Chondrocyte (in vitro differentiated cells): ENCODE measurements at regions not wholly inside any gene's neighbourhood (a gene's known extent, or its start where the extent isn't known, plus 50 kb on each side); places are given as distances from the start of the nearest gene placed in this dataset.
"Not testable (repeated sequence)": the region's sequence is repeated elsewhere in the genome, so short reads cannot be mapped to it uniquely, and the experiment has no call there.

ENCODE experiments used
- DNase-seq: peaks from one replicate; pipeline ENCODE4 v3.0.0; 2021; ENCODE audit warnings: mixed read lengths, low spot score
- H3K27ac Mint-ChIP-seq: one replicate; pipeline ENCODE4 v1.8.0; 2021; ENCODE audit warnings: mild to moderate bottlenecking, moderate library complexity, mixed read lengths; ENCODE audit not compliant: unreplicated experiment
- H3K27me3 Mint-ChIP-seq: 2 replicates; pipeline ENCODE4 v1.8.0; 2021; ENCODE audit warnings: low read depth, mixed read lengths
- H3K36me3 Mint-ChIP-seq: 2 replicates; pipeline ENCODE4 v1.8.0; 2021; ENCODE audit warnings: low read depth, mixed read lengths
- H3K4me1 Mint-ChIP-seq: 2 replicates; pipeline ENCODE4 v1.8.0; 2021; ENCODE audit warnings: low read depth, mild to moderate bottlenecking, mixed read lengths
- H3K4me3 Mint-ChIP-seq: one replicate; pipeline ENCODE4 v1.8.0; 2021; ENCODE audit warnings: mild to moderate bottlenecking, moderate library complexity, mixed read lengths; ENCODE audit not compliant: unreplicated experiment
- H3K9me3 Mint-ChIP-seq: 2 replicates; pipeline ENCODE4 v1.8.0; 2021; ENCODE audit warnings: low read depth, mixed read lengths
- TF ChIP-seq, protein P1 (sequence below): fragments of 200-600 bp; sonication (generic); IDR thresholded peaks from 2 replicates; pipeline ENCODE4 v1.5.0; 2021; ENCODE audit warnings: antibody characterized with exemption, mild to moderate bottlenecking, moderate library complexity

GRCh38 chr4:127501103-127501502 is 131.7 kb upstream of the INTU start:
- Mint-ChIP-seq H3K27me3 (no peaks in the 10 kb centered on the region), H3K9me3 (no peaks in the 10 kb centered on the region), H3K27ac (no peak overlapping the region), H3K4me3 (no peak overlapping the region), H3K36me3 (no peaks in the 10 kb centered on the region), H3K4me1 (peaks cover 36% of the 10 kb centered on the region)
- TF ChIP-seq, protein P1, sequence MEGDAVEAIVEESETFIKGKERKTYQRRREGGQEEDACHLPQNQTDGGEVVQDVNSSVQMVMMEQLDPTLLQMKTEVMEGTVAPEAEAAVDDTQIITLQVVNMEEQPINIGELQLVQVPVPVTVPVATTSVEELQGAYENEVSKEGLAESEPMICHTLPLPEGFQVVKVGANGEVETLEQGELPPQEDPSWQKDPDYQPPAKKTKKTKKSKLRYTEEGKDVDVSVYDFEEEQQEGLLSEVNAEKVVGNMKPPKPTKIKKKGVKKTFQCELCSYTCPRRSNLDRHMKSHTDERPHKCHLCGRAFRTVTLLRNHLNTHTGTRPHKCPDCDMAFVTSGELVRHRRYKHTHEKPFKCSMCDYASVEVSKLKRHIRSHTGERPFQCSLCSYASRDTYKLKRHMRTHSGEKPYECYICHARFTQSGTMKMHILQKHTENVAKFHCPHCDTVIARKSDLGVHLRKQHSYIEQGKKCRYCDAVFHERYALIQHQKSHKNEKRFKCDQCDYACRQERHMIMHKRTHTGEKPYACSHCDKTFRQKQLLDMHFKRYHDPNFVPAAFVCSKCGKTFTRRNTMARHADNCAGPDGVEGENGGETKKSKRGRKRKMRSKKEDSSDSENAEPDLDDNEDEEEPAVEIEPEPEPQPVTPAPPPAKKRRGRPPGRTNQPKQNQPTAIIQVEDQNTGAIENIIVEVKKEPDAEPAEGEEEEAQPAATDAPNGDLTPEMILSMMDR, result no peak
- no peak for DNase-seq

- no peaks in the 10 kb centered on the region for H3K9me3 Mint-ChIP-seq
- no peak overlapping the region for H3K27ac Mint-ChIP-seq
- no peak overlapping the region for H3K4me3 Mint-ChIP-seq
- DNase-seq, result no peak
- TF ChIP-seq, protein P1, result no peak
- no peaks in the 10 kb centered on the region for H3K27me3 Mint-ChIP-seq
- H3K4me1 Mint-ChIP-seq, result peaks cover 36% of the 10 kb centered on the region
- no peaks in the 10 kb centered on the region for H3K36me3 Mint-ChIP-seq
These were observed 129.6 kb upstream of the INTU start for GRCh38 chr4:127503111-127503510.

DNA sequence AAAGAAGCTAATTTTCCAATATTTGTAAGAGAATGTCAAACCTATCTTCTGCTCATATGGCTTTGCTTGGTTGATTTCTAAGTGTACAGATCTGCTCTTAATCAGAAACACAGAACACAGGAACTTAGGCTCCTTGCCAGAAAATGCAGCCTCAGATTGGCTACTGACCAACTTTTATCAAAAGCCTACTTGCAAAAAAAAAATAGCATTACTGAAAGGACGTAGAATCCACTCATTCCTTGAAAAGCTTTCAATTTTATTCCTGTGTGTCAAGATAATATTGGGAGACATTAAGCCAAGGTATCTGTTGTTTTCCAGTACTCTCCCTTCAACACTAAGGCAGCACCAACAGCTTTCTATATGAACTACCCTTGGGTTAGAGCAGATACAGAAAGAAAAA is 127.6 kb upstream of the INTU start:
- DNase-seq, result no peak
- Mint-ChIP-seq H3K9me3 (no peaks in the 10 kb centered on the region), H3K27me3 (no peaks in the 10 kb centered on the region)

GRCh38 chr4:127506283-127506682 is 126.5 kb upstream of the INTU start:
- Mint-ChIP-seq H3K27ac (no peak overlapping the region), H3K9me3 (no peaks in the 10 kb centered on the region), H3K36me3 (no peaks in the 10 kb centered on the region), H3K4me3 (no peak overlapping the region), H3K4me1 (peaks cover 41% of the 10 kb centered on the region), H3K27me3 (no peaks in the 10 kb centered on the region)
- DNase-seq, result no peak
- TF ChIP-seq, protein P1, result no peak

More for the DNA sequence above, 127.6 kb upstream of the INTU start:
- no peak overlapping the region for H3K27ac Mint-ChIP-seq
- TF ChIP-seq, protein P1, result no peak
- H3K4me1 Mint-ChIP-seq, result peaks cover 50% of the 10 kb centered on the region
- H3K36me3 Mint-ChIP-seq, result no peaks in the 10 kb centered on the region
- no peak overlapping the region for H3K4me3 Mint-ChIP-seq

GRCh38 chr4:127509155-127509554 is 123.6 kb upstream of the INTU start:
- peaks cover 25% of the 10 kb centered on the region for H3K4me1 Mint-ChIP-seq
- DNase-seq, result no peak
- TF ChIP-seq, protein P1, result no peak
- no peaks in the 10 kb centered on the region for H3K9me3 Mint-ChIP-seq
- no peak overlapping the region for H3K4me3 Mint-ChIP-seq
- H3K27me3 Mint-ChIP-seq, result no peaks in the 10 kb centered on the region
- H3K27ac Mint-ChIP-seq, result no peak overlapping the region
- no peaks in the 10 kb centered on the region for H3K36me3 Mint-ChIP-seq

GRCh38 chr4:127512672-127513071 is 120.1 kb upstream of the INTU start:
- H3K4me3 Mint-ChIP-seq, DNase-seq, H3K36me3 Mint-ChIP-seq, H3K9me3 Mint-ChIP-seq, H3K27me3 Mint-ChIP-seq, H3K27ac Mint-ChIP-seq: not testable (repeated sequence)
- peaks cover 14% of the 10 kb centered on the region for H3K4me1 Mint-ChIP-seq

DNA sequence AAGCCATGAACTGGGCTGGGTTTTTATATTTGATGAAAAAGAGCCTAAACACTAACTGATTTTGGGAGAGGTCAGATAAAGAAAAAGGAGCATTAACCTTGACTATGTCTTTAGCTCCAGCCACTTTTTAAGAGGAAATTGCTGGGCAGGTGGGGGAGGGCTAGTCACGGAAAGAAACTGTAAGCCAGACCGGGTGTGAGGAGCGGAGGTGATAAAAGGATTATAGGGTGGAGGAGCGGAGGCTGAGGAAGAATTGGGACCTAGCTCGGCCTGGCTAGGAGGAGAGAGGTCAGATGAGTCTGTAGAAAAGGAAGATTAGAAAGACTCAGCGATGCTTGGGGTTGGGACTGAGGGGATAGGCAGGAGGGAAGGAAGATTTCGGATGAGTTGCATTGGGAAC is 117.5 kb upstream of the INTU start:
- not testable (repeated sequence) for H3K4me1 Mint-ChIP-seq

More for the DNA sequence above, 117.5 kb upstream of the INTU start:
- H3K36me3 Mint-ChIP-seq, DNase-seq, H3K27me3 Mint-ChIP-seq, H3K9me3 Mint-ChIP-seq, H3K4me3 Mint-ChIP-seq, H3K27ac Mint-ChIP-seq: not testable (repeated sequence)
